ENCODE measurements at regions not wholly inside any gene's neighbourhood (a gene's known extent, or its start where the extent isn't known, plus 50 kb on each side); places are given as distances from the start of the nearest gene placed in this dataset.

- DNase-seq (ENCODE audit: low read depth) = no peak
- H3K4me3 ChIP-seq (ENCODE audit: low read depth, low read length) = no peak overlapping the region
- no peak for TF ChIP-seq CTCF (conservative IDR thresholded peaks at IDR 0.05; ENCODE audit: low read depth, low read length)
Measured at GRCh38 chr4:19743115-19743638, 508.5 kb upstream of the SLIT2 start.

- H3K4me3 ChIP-seq (ENCODE audit: low read depth, low read length) = peak overlapping the region; percentile 34
- TF ChIP-seq CTCF (conservative IDR thresholded peaks at IDR 0.05; ENCODE audit: low read depth, low read length) = no peak
- peak; percentile 94 for DNase-seq (ENCODE audit: low read depth)
Measured at GRCh38 chr4:19739101-19739651, 512.5 kb upstream of the SLIT2 start.

- H3K4me3 ChIP-seq (ENCODE audit: low read depth, low read length) = no peak overlapping the region
- DNase-seq (ENCODE audit: low read depth) = no peak
- no peak for TF ChIP-seq CTCF (conservative IDR thresholded peaks at IDR 0.05; ENCODE audit: low read depth, low read length)
Measured at GRCh38 chr4:19736968-19737756, 514.5 kb upstream of the SLIT2 start.

GRCh38 chr4:19735012-19735411, 516.7 kb upstream of the SLIT2 start:
- TF ChIP-seq CTCF (conservative IDR thresholded peaks at IDR 0.05; ENCODE audit: low read depth, low read length) = no peak
- no peak for DNase-seq (ENCODE audit: low read depth)
- no peak overlapping the region for H3K4me3 ChIP-seq (ENCODE audit: low read depth, low read length)

- no peak overlapping the region for H3K4me3 ChIP-seq (ENCODE audit: low read depth, low read length)
- DNase-seq (ENCODE audit: low read depth) = no peak
- no peak for TF ChIP-seq CTCF (conservative IDR thresholded peaks at IDR 0.05; ENCODE audit: low read depth, low read length)
Measured at GRCh38 chr4:19729886-19730651, 521.6 kb upstream of the SLIT2 start.

- TF ChIP-seq CTCF (conservative IDR thresholded peaks at IDR 0.05; ENCODE audit: low read depth, low read length) = no peak
- DNase-seq (ENCODE audit: low read depth) = no peak
- no peak overlapping the region for H3K4me3 ChIP-seq (ENCODE audit: low read depth, low read length)
Measured at GRCh38 chr4:19728773-19729172, 522.9 kb upstream of the SLIT2 start.
